ENCODE measurements at regions not wholly inside any gene's neighbourhood (a gene's known extent, or its start where the extent isn't known, plus 50 kb on each side); places are given as distances from the start of the nearest gene placed in this dataset.

DNA sequence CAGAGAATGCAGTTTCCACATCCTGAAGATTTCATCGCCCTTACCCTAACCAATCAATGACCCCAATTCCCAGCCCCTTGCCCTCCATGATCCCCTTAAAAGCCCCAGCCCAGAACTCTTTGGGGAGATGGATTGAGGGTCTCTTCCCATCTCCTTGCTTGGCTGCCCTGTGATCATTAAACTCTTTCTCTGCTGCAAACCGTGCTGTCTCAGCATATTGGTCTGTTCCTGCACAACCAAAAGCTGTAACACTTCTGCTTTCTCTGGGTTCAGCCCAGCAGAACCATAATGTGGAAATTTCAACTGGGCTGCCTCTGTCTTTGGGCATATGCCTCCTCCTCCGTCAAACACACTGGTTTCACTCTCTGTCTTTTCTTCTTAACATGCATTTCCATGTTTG, 67.0 kb upstream of the NLRP1 start:
- TF ChIP-seq EZH2phosphoT487 (IDR thresholded peaks at IDR 0.05; ENCODE audit: borderline replicate concordance, low read length): no peak
- TF ChIP-seq, protein P1, sequence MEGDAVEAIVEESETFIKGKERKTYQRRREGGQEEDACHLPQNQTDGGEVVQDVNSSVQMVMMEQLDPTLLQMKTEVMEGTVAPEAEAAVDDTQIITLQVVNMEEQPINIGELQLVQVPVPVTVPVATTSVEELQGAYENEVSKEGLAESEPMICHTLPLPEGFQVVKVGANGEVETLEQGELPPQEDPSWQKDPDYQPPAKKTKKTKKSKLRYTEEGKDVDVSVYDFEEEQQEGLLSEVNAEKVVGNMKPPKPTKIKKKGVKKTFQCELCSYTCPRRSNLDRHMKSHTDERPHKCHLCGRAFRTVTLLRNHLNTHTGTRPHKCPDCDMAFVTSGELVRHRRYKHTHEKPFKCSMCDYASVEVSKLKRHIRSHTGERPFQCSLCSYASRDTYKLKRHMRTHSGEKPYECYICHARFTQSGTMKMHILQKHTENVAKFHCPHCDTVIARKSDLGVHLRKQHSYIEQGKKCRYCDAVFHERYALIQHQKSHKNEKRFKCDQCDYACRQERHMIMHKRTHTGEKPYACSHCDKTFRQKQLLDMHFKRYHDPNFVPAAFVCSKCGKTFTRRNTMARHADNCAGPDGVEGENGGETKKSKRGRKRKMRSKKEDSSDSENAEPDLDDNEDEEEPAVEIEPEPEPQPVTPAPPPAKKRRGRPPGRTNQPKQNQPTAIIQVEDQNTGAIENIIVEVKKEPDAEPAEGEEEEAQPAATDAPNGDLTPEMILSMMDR (IDR thresholded peaks at IDR 0.05; ENCODE audit: low read depth, low read length, poor library complexity, severe bottlenecking): no peak
